ENCODE measurements at regions not wholly inside any gene's neighbourhood (a gene's known extent, or its start where the extent isn't known, plus 50 kb on each side); places are given as distances from the start of the nearest gene placed in this dataset.

DNA sequence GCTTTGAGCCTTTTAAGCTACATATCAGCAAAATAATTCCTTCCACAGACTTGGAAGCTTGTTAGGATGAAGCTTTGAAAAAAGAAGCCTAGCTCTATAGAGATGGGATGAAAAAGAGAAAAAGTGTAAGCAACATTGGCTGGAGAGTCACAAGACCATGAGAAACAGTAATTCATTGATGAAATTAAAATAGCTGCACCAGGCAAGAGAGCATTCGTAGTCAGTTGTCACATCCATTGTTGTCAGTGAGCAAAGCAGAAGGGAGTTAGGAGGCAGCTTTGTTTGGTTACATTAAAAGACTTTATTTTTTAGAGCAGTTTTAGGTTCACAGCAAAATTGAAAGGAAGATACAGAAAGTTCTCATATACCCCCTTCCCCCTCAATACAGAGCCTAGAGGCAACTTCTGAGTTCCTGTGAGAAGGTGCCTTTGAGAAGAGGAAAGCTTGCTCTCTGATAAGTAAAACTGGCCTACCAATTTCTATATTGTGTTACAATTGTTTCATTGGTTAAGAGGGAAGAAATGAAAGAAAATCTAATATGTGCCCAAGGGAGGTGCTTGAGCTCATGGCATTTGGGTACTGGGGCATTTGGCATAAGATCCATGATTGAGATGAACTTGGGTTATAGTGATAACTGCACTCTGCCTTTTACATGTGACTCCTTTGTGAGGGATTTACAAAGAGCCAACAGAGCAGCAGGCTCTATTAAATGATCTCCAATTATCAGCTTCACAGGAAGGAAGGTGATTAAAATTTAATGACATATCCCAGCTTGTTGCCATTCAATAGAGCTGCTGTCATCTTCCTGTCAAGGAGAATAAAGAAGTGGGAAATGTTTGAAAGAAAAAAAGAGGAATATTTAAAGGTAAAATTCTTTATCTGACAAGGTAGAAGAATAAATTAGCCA lies 361.3 kb upstream of the TMTC1 start:
- DNase-seq, result peak; percentile 37

DNA sequence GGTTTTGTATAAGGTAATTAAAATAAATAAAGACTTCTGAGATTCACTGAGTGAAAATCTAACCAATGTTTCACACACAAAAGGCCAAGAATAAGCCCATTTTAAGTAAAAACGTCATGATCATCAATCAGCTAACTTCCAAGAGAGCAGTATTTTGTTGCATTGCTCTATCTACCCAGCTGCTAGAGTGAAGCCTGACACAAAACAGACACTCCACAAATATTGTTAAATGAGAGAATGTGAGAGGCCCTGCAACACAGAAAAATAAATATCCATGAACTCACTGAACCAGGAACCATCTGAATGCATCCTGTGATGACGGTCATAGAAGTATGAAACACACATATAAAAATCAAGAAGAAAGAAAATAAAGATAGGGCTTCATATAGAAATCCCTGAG lies 358.6 kb upstream of the TMTC1 start:
- no peak for DNase-seq

DNA sequence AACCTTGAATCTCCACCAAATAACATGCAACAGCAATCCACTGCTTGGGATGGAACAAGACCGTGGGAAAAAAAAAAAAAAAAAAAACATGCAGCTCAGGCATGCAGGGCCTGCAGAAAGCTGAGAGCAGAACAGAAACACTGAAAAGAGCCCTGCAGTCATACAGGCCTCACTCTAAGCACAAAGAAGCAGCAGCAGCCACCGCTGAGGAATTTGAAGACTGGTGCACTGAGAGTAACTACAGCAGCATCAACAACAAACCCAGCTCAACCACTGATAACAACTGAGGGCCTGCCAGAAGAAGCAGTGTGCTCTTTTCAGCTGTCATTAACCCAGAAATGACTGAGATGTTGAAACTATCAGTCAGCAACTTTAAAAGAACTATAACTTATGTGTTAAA lies 354.7 kb upstream of the TMTC1 start:
- DNase-seq, result no peak

DNA sequence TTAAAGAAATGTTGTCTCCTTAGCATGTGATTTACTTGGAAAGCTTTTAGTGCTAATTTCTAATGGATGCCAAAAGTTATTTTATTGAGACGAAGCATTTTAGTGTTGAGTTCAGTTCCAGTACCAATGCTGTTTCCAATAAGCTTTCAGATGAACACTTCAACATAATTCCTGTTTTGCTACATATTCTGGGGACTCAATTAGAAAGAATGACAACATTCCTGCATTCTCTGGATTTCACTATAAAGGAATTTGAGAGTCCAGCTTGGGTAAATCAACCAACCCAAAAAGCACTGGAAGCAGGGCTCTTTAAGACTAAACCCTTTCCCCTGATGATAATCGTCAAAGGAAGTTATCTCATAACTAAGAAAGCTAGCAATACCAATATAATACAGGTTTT lies 353.0 kb upstream of the TMTC1 start:
- no peak for DNase-seq

DNA sequence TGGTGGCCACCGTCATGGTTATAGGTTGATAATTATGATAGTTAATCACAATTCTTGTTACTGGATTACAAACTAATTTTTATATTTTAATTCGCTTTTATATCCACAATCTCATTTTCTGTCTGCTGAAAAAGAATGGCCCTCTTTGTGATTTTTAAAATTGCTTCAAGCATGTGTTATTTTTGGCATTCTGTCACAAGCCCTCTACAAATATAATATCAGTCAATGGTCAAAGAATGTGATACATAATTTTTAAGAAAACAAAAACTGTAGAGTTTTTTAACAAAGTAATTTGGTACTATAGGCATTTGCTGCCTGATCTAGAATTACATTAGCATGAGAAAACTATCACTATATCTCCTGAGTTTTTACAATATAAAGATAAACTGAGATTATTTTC lies 352.0 kb upstream of the TMTC1 start:
- DNase-seq, result no peak

DNA sequence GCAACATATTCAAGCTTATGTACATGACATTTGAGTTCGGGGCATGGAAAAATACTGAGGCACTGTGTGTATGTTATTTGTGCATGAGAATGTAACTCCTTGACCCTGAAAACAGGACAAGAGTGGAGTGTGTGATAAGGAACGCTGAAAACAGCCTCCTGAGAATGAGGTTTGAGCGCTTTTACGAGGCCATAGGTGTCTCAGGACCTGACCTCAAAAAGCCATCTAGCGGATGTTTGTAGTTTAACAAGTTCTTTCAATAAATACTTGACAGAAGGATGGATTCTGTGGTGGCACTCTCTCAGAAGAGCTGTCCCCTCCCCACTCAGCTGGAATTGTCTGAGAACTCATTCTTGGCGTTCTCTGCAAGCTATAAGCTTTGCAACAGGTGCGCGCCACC lies 350.5 kb upstream of the TMTC1 start:
- no peak for DNase-seq

DNA sequence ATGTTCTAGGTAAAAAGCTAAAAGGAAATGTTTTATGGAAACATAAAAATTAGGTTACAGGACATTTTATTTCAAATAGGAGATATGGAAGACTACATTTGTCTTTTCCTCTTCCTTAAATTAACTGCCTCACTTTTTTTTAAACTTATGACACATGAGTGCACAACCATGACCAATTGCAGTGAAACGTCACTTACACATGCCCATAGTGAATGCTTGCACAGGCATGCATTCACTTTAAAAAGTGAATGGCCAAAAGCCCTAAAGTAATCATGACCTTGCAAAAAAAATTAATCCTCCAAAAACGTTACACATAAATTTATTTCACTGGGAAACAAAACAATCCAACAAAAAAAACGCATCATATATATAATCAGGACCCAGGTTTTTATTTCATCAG lies 343.2 kb upstream of the TMTC1 start:
- DNase-seq, result no peak

DNA sequence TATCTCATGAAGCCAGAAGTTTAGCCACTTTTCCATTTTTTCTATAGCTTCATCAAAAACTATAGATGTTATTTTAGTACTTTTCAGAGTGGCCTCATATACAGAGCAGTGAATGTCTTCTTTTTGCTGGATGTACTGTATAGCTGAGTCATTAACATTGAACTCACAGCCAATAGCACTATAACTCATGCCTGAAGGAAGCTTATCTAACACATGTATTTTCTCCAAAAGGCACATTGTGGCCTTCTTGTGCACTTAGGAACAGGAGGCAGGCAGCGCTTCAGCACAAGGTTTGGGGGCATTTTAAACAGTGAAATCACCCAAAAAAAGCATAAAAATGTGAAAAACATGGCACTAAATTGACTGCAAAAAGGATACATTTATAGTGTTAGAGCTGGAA lies 336.8 kb upstream of the TMTC1 start:
- DNase-seq, result no peak

DNA sequence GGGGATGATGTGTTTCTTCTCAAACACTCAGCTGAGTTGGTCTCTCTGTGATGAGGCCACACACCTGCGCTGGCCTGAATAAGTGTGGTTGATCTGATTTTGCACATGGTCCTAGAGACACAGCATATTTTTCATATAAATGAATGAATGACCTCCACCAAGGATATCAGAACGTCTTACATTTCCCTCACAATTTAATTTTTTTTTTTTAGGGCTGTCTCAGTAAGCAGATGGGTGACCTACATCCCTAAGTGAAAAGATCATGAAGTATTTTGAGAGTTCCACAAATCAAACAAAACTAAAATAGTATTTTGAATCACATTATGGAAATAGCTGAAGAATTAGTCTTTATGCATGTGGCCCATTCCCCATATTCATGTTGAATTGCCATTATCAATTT lies 333.7 kb upstream of the TMTC1 start:
- no peak for DNase-seq

DNA sequence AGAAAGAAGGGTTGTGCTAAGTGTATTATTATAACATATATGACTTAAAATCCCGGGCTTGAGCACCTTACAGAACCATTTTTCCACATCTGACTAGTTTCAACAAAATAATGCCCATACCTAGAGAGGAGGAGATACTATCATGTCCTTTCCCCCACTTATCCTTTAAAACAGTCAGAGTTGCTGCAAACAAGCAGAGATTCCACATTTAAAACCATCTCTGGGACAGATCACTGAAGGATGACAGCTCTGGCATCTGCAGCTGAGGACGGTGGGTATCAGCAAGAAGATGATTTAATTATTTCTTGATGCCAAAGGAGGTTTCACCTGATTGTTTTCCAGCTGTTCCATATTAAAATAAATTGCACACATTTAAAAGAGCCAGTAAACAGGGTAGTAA lies 328.0 kb upstream of the TMTC1 start:
- DNase-seq, result no peak

DNA sequence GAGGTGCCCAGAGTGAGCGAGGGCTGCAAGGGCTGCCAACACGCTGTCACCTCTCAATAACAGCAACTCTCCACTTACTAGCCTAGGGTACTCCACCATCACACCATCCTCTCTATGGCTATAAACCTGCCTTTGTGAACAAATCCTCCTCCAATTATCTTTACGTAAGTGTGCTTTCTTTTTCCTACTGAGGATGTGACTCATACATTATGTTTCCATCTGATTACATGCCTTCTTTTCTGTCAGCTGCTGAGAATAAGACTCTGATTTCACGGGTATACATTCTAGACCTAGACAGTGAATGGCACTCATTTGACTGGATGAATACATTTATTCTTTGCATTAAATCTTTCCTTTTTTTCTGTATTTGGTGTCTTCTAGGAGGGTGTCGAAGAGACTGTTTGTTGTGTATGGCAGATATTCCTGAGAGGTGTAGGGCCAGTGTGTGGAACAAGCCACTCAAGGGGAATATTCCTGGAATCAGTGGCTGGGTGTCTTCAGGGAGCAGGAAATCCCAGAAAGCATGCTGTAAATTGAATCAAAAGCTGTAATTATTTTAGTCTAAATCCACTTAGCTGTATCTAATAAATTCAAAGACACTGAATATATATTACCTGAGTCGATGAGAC lies 327.3 kb upstream of the TMTC1 start:
- peak; percentile 25 for DNase-seq

DNA sequence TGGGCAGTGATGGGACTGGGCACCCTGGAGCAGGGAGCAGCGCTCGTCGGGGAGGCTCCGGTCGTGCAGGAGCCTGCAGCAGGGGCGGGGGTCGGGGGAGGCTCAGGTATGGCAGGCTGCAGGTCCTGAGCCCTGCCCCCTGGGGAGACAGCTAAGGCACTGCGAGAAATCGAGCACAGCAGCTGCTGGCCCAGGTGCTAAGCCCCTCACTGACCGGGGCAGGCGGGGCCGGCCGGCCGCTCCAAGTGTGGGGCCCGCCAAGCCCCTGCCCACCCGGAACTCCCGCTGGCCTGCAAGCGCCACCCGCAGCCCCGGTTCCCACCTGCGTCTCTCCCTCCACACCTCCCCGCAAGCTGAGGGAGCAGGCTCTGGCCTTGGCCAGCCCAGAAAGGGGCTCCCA lies 326.8 kb upstream of the TMTC1 start:
- DNase-seq, result no peak

DNA sequence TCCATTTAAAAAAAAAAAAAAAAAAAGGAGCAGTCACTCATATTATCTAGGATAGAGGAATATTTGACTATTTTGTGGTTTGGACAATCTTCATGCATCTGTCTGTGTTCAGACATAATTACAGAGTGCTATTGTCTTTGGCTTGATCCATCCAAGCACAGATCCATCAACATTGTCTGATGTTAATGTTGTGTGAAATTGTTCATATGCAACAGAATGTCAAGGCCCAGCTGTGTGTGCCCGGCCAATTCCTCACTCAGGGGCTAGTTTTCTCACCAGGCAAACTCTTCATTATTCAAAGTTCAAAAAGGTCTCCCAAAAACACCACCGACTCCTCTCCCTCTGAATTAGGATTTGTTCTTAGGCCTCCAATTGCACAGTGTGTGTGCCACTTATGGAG lies 324.9 kb upstream of the TMTC1 start:
- DNase-seq, result no peak

DNA sequence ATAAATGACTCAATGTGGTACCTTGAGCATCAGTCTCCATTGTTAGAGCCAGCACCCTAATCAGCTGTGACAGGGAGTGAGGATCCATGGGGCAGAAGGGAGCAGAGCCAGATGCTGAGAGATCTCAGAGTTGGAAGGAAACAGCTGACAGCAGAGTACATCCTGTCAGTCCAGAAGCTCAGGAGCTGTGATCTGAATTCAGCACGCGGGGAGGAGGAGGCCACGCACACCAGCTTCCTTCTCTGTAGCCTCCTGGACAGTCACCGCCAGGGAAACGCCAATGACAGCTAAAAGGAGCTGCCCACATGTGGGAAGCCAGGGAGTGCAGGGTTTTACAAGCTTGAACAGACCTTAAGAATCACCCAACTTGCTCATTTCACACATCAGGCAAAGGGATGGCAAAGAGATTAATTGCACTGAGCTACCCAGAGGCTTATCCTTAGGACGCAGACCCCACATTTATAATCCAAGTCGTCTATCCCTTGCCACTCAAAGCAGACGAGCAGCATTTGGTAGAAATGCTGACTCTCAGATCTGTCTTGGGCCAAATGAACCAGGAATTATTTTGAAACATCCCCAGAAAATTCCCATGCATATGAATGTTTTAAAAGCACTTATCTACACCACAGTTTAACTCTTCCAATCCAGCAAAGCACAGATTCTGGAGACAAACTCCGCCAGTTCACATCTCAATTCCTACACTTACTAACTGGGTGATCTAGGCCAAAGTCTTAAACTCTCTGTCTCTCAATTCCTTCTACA lies 322.6 kb upstream of the TMTC1 start:
- DNase-seq, result no peak

DNA sequence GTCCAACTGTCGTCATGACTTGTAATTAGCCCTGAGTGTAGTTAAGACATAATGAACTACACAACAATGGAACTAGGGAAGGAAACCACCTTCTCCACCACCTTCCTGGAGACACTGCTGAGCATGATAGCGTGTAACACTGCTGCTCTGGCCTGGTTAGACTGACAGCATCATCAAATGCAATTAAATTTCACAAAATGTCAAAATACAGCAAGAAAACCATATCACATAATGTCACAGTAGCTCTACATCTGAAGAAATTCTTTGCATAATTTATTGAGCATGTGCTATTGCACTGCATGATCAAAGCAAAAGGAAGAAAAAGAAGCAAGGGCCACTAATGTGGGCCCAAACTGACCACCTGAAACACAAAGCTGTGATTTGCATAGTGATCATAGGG lies 321.8 kb upstream of the TMTC1 start:
- DNase-seq, result no peak

DNA sequence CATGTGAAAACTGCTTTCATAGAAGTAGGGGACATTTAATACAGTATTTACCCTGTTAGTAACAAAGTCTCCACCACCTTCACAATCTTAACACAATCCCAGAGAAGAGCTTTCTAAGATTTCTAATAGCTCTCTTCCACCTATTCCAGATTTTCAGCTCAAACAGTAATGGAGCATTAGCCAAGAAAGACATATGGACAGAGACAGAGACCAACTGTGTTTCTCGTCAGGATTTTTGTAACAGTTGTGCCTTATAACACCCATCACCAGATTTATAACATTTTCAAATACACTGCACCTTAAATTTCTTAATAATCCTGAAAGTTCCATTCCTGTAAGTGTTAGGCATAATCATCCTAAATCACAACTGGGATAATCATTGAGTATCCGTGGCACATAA lies 321.2 kb upstream of the TMTC1 start:
- DNase-seq, result no peak

DNA sequence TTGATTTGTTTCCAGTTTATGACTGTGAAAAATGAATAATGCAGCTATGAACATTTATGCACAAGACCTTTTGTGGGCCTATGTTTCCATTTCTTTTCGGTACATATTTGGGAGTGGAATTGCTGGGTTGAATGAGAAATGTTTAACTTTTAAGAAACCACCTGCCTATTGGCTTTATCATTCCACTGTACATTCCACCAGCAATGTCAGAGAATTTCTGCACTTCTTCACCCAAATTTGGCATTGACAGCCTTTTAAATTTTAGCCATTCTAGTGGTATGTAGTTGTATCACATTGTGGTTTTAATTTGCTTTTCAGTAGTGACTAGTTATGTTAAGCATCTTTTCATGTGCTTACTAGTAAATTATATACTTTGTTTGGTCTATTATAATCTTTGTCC lies 317.0 kb upstream of the TMTC1 start:
- DNase-seq, result no peak

DNA sequence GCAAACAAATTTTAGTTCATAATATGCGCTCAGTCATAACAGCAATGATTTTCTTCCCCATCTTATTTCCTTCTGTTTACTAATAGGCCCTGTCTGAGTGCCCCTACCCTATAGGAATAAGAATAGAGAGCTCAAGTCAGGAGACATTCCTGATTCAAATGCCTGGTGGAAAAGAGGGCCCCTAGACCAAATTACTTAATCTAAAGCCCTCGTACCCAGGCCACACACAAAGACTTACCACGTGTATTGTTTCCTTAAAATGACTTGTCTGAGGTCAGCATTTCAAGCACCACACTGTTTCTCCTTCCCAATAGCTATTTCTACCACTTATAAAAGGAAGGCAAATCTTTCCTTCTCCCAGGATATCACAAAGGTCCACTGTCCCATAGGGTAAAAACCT lies 314.9 kb upstream of the TMTC1 start:
- DNase-seq, result no peak

DNA sequence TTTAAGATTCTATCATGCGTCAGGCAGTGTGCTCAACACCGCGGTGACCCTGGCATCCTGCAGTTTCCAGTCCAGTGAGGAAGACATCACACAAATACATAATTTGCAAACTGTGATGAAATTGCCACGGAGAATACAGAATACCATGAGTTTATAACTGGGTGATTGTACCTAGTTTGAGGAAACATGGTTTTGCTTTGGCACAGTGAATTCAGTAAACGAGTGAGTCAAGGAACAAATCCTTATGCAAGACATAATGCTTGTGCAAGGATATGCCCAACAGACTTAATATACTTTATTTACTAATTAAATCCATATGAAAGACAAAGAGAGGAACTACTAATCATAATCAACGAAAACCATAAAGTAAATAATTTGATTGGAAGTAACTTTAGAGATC lies 311.8 kb upstream of the TMTC1 start:
- no peak for DNase-seq

DNA sequence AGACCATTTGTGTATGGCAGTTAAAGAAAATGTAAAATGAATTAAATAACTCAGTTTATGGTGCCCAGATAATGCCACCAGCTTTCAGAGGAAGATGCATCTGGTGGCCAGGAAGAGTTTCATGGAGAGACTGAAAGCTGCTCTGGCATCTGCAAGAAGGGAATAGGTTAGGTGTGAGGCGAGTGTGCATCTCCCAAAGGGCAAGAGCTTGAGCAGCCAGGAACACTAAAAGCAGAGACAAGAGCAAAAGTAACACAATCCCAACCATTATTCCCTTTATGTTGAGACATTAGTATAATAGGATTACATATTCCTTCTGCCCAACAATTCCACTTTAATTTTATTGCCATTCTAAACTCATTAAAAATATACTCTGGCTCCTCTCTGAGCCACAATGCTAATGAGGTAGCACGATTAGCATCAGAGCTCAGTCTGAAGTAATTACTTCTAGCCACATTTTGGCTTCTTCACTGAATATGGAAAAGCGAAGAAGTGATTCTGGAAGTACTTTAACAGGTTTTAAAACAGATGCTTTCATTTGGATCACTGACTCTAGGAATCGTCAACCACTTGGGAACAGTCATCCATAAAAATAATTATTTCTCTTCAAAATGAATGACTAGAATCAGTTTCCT lies 309.4 kb upstream of the TMTC1 start:
- no peak for DNase-seq

DNA sequence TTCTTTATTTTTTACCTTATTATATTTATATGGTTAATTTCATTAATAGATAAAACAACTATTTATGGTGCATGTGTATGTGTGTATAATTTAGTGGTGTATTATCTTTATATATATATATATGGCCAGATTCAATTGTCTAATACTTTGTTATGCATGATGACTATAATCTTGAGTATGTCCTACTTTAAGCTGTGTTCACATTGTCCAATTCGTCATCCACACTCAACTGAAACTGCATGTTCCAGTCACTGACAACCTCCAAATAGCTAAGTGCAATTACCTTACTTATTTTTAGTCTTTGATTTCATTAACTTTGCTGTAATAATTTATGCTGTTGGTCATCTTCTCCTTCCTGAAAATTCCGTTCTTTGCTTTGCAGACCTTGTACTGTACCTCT lies 306.5 kb upstream of the TMTC1 start:
- DNase-seq, result no peak

DNA sequence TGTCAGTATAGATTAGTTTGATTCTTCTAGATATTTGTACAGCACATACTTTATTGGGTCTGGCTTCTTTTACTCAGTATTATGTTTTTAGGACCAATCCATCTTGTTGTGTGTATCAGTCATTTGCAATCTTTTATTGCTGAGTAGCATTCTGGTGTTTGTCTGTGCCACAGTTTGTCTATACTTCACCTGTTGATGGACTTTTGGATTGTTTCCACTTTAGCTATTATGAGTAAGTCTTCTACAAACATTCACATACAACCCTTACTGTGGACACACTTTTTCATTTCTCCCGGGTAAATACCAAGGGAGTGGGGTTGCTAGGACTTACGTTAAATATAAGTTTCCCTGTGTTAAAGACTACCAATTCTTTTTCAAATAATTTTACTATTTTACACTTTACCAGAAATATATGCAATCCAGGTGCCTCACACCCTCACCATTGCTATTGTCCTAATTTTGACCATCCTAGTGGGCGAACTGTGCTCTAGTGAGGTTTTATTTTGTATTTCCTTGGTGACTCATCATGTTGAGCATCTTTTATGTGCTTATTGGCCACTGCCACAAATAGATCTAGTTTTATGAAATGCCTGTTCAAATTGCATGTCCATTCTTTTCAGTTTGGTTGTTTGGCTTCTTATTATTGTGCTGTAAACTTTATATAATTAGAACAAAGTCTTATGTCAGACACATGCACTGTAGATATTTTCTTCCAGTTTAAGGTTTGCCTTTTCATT lies 304.7 kb upstream of the TMTC1 start:
- peak; percentile 11 for DNase-seq

DNA sequence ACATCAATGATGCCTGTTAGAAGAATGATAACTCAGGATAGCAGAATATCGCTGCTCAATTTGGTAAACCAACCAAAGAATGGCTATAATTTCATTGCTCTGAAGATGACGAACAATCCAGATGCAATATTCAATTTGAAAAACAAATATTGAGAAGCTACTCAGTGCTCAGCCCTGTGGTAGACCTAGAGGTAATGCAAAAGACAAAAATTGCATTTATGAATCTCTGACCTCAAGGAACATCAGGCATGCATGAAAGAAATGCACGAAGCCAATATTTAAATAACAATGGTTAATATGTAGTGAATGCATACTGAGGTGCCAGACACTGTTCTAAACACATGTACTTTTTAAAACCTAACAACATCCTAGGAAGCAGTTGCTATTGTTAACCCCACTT lies 298.6 kb upstream of the TMTC1 start:
- no peak for DNase-seq
